ENCODE measurements at regions not wholly inside any gene's neighbourhood (a gene's known extent, or its start where the extent isn't known, plus 50 kb on each side); places are given as distances from the start of the nearest gene placed in this dataset.
"Not testable (repeated sequence)": the region's sequence is repeated elsewhere in the genome, so short reads cannot be mapped to it uniquely, and the experiment has no call there.

DNA sequence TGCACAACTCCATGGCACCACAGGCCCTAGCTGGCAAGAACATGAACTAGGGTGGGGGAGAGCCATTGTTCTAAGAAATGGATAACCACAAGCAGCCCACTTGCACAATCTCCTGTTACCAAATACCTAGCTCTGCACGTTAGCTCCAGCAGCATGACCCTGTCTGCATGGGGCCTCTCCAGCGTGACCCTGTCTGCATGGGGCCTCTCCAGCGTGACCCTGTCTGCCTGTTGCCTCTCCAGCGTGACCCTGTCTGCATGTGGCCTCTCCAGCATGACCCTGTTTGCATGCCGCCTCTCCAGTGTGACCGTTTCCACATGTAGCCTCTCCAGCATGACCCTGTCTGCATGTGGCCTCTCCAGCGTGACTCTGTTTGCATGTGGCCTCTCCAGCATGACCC, 356.7 kb downstream of the CNTNAP3B start:
- H3K4me3 ChIP-seq (ENCODE audit: insufficient read depth, low read depth, low read length); H3K18ac ChIP-seq (ENCODE audit: low read depth, low read length); ATAC-seq (ENCODE audit: low read depth); in situ Hi-C loops (cut with MboI; ENCODE audit: low sequenced_read_pairs); POLR2A ChIA-PET (ENCODE audit: unreplicated experiment); H3K4ac ChIP-seq (ENCODE audit: low read depth, low read length); intact Hi-C loops (cut with micrococcal nuclease); BruUV-seq (replicated peaks); CTCF ChIA-PET; H3K9me3 ChIP-seq (ENCODE audit: control insufficient read depth, insufficient read depth, low read length); H3K27ac ChIP-seq (ENCODE audit: insufficient read depth, low read length); H3K23ac ChIP-seq (ENCODE audit: low read depth, low read length); H3K36me3 ChIP-seq (ENCODE audit: control insufficient read depth, insufficient read depth, low read length); H4K8ac ChIP-seq (ENCODE audit: low read depth in 2 of 2, low read length in 2 of 2); H3K14ac ChIP-seq (replicated peaks; ENCODE audit: low read depth, low read length); H3K79me1 ChIP-seq (ENCODE audit: low read depth in 1 of 2, low read length in 2 of 2); DNase-seq; dilution Hi-C loops (cut with HindIII; ENCODE audit: low sequenced_read_pairs, unreplicated experiment); H2BK20ac ChIP-seq (ENCODE audit: low read depth, low read length); H3K27me3 ChIP-seq (ENCODE audit: control insufficient read depth, insufficient read depth, low read length); H2BK15ac ChIP-seq (ENCODE audit: low read depth, low read length); H4K20me1 ChIP-seq (ENCODE audit: insufficient read depth, low read length); H2AK9ac ChIP-seq (replicated peaks; ENCODE audit: low read depth, low read length, poor library complexity); H2AK5ac ChIP-seq (ENCODE audit: low read depth, low read length); H3K56ac ChIP-seq (ENCODE audit: extremely low read depth, insufficient read depth, low read length); H4K91ac ChIP-seq (ENCODE audit: insufficient read depth, low read depth, low read length); H2BK5ac ChIP-seq (ENCODE audit: low read depth, low read length, poor library complexity, severe bottlenecking); H3K4me1 ChIP-seq (ENCODE audit: control insufficient read depth, insufficient read depth, low read length); H4K5ac ChIP-seq (ENCODE audit: low read depth, low read length); H2AFZ ChIP-seq (replicated peaks; ENCODE audit: low read length, poor library complexity); H2BK120ac ChIP-seq (ENCODE audit: low read depth, low read length); H3K9me1 ChIP-seq (ENCODE audit: insufficient read depth, low read length); H3K4me2 ChIP-seq (ENCODE audit: low read depth, low read length); H3K9ac ChIP-seq (ENCODE audit: low read depth, low read length): not testable (repeated sequence)
- WGBS, 2 experiments (ENCODE audit: extremely low coverage in 2 of 2, insufficient read length in 1 of 2), result no CpG with 5 or more reads among the region's 7 CpGs

DNA sequence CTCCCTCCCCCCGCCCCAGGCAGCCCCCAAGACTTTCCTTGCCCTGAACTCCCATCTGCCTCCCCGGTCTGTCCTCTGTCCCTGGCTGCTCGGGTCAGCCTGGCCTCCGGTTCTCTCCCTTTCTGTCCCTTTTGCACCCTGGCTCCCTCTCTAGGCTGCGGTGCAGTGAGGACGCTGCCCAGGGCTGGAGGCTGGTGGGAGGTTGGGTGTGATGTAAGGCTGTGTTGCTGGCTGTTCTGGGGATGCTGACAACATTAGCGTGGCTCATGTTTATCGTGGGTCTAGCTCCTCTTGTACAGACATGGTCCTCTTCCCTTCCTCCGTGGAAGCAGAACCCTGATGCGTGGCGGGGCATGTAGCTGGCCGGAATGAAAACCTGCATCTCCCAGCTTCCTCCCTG, 357.5 kb downstream of the CNTNAP3B start:
- POLR2A ChIA-PET (ENCODE audit: unreplicated experiment); intact Hi-C loops (cut with micrococcal nuclease); H3K4ac ChIP-seq (ENCODE audit: low read depth, low read length); CTCF ChIA-PET; H2BK5ac ChIP-seq (ENCODE audit: low read depth, low read length, poor library complexity, severe bottlenecking); H3K27me3 ChIP-seq (ENCODE audit: control insufficient read depth, insufficient read depth, low read length); H3K56ac ChIP-seq (ENCODE audit: extremely low read depth, insufficient read depth, low read length); H3K18ac ChIP-seq (ENCODE audit: low read depth, low read length); H4K8ac ChIP-seq (ENCODE audit: low read depth in 2 of 2, low read length in 2 of 2); H3K27ac ChIP-seq (ENCODE audit: insufficient read depth, low read length); H3K79me1 ChIP-seq (ENCODE audit: low read depth in 1 of 2, low read length in 2 of 2); H3K36me3 ChIP-seq (ENCODE audit: control insufficient read depth, insufficient read depth, low read length); H3K23ac ChIP-seq (ENCODE audit: low read depth, low read length); H4K91ac ChIP-seq (ENCODE audit: insufficient read depth, low read depth, low read length); H2BK15ac ChIP-seq (ENCODE audit: low read depth, low read length); H4K20me1 ChIP-seq (ENCODE audit: insufficient read depth, low read length); H3K9me1 ChIP-seq (ENCODE audit: insufficient read depth, low read length); ATAC-seq (ENCODE audit: low read depth); H2BK20ac ChIP-seq (ENCODE audit: low read depth, low read length); in situ Hi-C loops (cut with MboI; ENCODE audit: low sequenced_read_pairs); H3K9ac ChIP-seq (ENCODE audit: low read depth, low read length); H3K4me1 ChIP-seq (ENCODE audit: control insufficient read depth, insufficient read depth, low read length); H3K4me2 ChIP-seq (ENCODE audit: low read depth, low read length); BruUV-seq (replicated peaks); dilution Hi-C loops (cut with HindIII; ENCODE audit: low sequenced_read_pairs, unreplicated experiment); H2AK9ac ChIP-seq (replicated peaks; ENCODE audit: low read depth, low read length, poor library complexity); H2BK120ac ChIP-seq (ENCODE audit: low read depth, low read length); H3K4me3 ChIP-seq (ENCODE audit: insufficient read depth, low read depth, low read length); H3K14ac ChIP-seq (replicated peaks; ENCODE audit: low read depth, low read length); H2AK5ac ChIP-seq (ENCODE audit: low read depth, low read length); H3K9me3 ChIP-seq (ENCODE audit: control insufficient read depth, insufficient read depth, low read length); H4K5ac ChIP-seq (ENCODE audit: low read depth, low read length); H2AFZ ChIP-seq (replicated peaks; ENCODE audit: low read length, poor library complexity); DNase-seq: not testable (repeated sequence)
- WGBS, 2 experiments (ENCODE audit: extremely low coverage in 2 of 2, insufficient read length in 1 of 2), result no CpG with 5 or more reads among the region's 12 CpGs
